ENCODE measurements at regions not wholly inside any gene's neighbourhood (a gene's known extent, or its start where the extent isn't known, plus 50 kb on each side); places are given as distances from the start of the nearest gene placed in this dataset.
"Not testable (repeated sequence)": the region's sequence is repeated elsewhere in the genome, so short reads cannot be mapped to it uniquely, and the experiment has no call there.

DNA sequence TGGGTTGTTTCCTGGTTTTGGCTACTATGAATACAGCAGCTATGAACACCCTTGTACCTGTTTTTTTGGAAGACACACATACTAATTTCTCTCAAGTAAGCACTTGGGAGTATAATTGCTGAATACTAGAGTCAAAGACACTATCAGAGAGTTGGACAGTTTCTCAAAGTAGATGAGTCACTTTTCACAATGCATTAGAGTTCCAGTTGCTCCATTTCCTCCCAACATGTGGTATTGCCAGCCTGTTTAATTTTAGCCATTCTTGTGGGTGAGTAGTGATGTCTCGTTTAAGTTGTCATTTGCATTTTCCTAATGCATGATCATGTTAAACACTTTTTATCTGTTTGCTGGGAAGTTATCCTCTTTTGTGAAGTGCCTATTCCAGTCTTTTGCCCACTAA is 81.6 kb upstream of the GDNF start:
- H3K4me3 Mint-ChIP-seq, result no peak overlapping the region
- DNase-seq (no peak), ATAC-seq (no peak)
- no peaks in the 10 kb centered on the region for H3K9me3 ChIP-seq (ENCODE audit: control insufficient read depth, low read length, poor library complexity, severe bottlenecking)
- H3K27me3 Mint-ChIP-seq, result peaks cover 5% of the 10 kb centered on the region
- no peaks in the 10 kb centered on the region for H3K4me1 Mint-ChIP-seq
- H3K27ac Mint-ChIP-seq, result no peak overlapping the region
- no peaks in the 10 kb centered on the region for H3K36me3 Mint-ChIP-seq (ENCODE audit: low read depth)

GRCh38 chr5:37918424-37918823 is 78.6 kb upstream of the GDNF start:
- no peak for DNase-seq
- Mint-ChIP-seq H3K27ac (no peak overlapping the region), H3K4me1 (no peaks in the 10 kb centered on the region), H3K4me3 (no peak overlapping the region), H3K36me3 (ENCODE audit: low read depth) (no peaks in the 10 kb centered on the region), H3K27me3 (peaks cover 5% of the 10 kb centered on the region)
- no peak for ATAC-seq
- H3K9me3 ChIP-seq (ENCODE audit: control insufficient read depth, low read length, poor library complexity, severe bottlenecking), result no peaks in the 10 kb centered on the region

- Mint-ChIP-seq H3K4me3 (no peak overlapping the region), H3K27ac (no peak overlapping the region), H3K36me3 (ENCODE audit: low read depth) (no peaks in the 10 kb centered on the region), H3K4me1 (no peaks in the 10 kb centered on the region), H3K27me3 (peaks cover 11% of the 10 kb centered on the region)
- ATAC-seq (no peak), DNase-seq (no peak)
- no peaks in the 10 kb centered on the region for H3K9me3 ChIP-seq (ENCODE audit: control insufficient read depth, low read length, poor library complexity, severe bottlenecking)
Observed at GRCh38 chr5:37916525-37916924, 76.7 kb upstream of the GDNF start.

DNA sequence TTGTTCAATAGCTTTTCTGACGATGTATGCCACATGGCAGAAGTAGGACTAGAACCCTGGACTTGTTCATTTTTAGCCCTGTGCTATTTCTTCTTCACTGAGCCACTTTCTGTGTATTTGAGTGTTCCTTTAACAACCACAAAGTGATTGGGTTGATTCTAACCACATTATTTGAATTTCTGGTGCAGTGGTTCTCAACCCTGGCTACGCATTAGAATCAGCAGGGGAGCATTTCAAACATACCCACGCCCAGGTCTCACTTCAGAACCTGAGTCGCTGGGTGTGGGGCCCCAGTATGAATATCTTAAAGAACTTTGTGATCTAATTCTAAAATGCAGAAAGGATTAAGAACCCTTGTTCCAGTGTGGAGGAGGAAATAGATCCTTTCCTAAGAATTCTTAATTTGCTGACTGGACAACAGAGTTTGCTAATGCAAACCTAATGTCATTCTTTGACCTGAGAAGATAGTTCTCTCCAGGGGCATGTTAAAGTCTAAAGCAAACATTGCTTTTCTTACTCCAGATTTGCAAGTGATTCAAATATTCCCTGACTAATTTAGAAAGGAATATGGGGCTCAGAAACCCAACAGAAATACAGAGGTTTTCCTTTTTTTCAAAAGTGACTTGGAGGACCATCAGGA is 75.4 kb upstream of the GDNF start:
- DNase-seq (no peak), ATAC-seq (no peak)
- H3K27ac Mint-ChIP-seq, result no peak overlapping the region
- no peaks in the 10 kb centered on the region for H3K4me1 Mint-ChIP-seq
- H3K9me3 ChIP-seq (ENCODE audit: control insufficient read depth, low read length, poor library complexity, severe bottlenecking), result no peaks in the 10 kb centered on the region
- peaks cover 21% of the 10 kb centered on the region for H3K27me3 Mint-ChIP-seq
- no peaks in the 10 kb centered on the region for H3K36me3 Mint-ChIP-seq (ENCODE audit: low read depth)
- no peak overlapping the region for H3K4me3 Mint-ChIP-seq

- H3K9me3 ChIP-seq (ENCODE audit: control insufficient read depth, low read length, poor library complexity, severe bottlenecking); H3K4me1 Mint-ChIP-seq; H3K36me3 Mint-ChIP-seq (ENCODE audit: low read depth); DNase-seq; H3K27ac Mint-ChIP-seq; H3K4me3 Mint-ChIP-seq; ATAC-seq: not testable (repeated sequence)
- peaks cover 21% of the 10 kb centered on the region for H3K27me3 Mint-ChIP-seq
Observed at GRCh38 chr5:37909610-37910266, 69.9 kb upstream of the GDNF start.

GRCh38 chr5:37906416-37906815 is 66.6 kb upstream of the GDNF start:
- H3K27me3 Mint-ChIP-seq, result peaks cover 14% of the 10 kb centered on the region
- no peak overlapping the region for H3K4me3 Mint-ChIP-seq
- H3K27ac Mint-ChIP-seq, result no peak overlapping the region
- ATAC-seq (no peak), DNase-seq (no peak)
- H3K36me3 Mint-ChIP-seq (ENCODE audit: low read depth), result no peaks in the 10 kb centered on the region
- H3K4me1 Mint-ChIP-seq, result no peaks in the 10 kb centered on the region
- H3K9me3 ChIP-seq (ENCODE audit: control insufficient read depth, low read length, poor library complexity, severe bottlenecking), result no peaks in the 10 kb centered on the region

GRCh38 chr5:37905230-37905629 is 65.4 kb upstream of the GDNF start:
- no peak for ATAC-seq
- no peak overlapping the region for H3K4me3 Mint-ChIP-seq
- H3K27me3 Mint-ChIP-seq, result peaks cover 5% of the 10 kb centered on the region
- H3K36me3 Mint-ChIP-seq (ENCODE audit: low read depth), result no peaks in the 10 kb centered on the region
- no peak overlapping the region for H3K27ac Mint-ChIP-seq
- no peak for DNase-seq
- H3K9me3 ChIP-seq (ENCODE audit: control insufficient read depth, low read length, poor library complexity, severe bottlenecking), result no peaks in the 10 kb centered on the region
- H3K4me1 Mint-ChIP-seq, result no peaks in the 10 kb centered on the region

DNA sequence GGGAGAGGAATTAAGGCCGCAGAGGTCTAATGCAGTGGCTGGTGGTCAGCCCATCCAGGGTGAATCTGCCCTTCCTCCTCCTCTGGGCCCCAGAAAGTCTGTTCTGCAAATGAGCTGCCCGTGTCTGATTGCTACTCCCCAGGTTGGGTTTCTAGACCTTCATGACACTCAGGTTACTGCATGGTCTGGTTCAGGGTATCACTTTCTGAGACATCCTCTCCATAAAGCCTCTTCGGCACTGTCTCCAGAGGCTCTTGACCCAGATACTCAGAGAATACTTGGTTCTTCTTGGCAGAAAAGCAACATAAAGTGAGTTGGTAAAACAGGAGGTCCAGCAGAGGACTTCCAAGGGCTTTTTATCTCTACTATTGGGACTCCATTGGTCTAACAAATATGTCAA is 62.5 kb upstream of the GDNF start:
- H3K9me3 ChIP-seq (ENCODE audit: control insufficient read depth, low read length, poor library complexity, severe bottlenecking), result no peaks in the 10 kb centered on the region
- ATAC-seq (no peak), DNase-seq (no peak)
- H3K4me1 Mint-ChIP-seq, result no peaks in the 10 kb centered on the region
- H3K27ac Mint-ChIP-seq, result no peak overlapping the region
- peaks cover 9% of the 10 kb centered on the region for H3K27me3 Mint-ChIP-seq
- no peaks in the 10 kb centered on the region for H3K36me3 Mint-ChIP-seq (ENCODE audit: low read depth)
- H3K4me3 Mint-ChIP-seq, result no peak overlapping the region

- ATAC-seq (no peak), DNase-seq (no peak)
- H3K4me1 Mint-ChIP-seq, result no peaks in the 10 kb centered on the region
- H3K9me3 ChIP-seq (ENCODE audit: control insufficient read depth, low read length, poor library complexity, severe bottlenecking), result no peaks in the 10 kb centered on the region
- peaks cover 15% of the 10 kb centered on the region for H3K27me3 Mint-ChIP-seq
- H3K27ac Mint-ChIP-seq, result no peak overlapping the region
- H3K36me3 Mint-ChIP-seq (ENCODE audit: low read depth), result no peaks in the 10 kb centered on the region
- no peak overlapping the region for H3K4me3 Mint-ChIP-seq
Observed at GRCh38 chr5:37900692-37901091, 60.9 kb upstream of the GDNF start.

- no peaks in the 10 kb centered on the region for H3K36me3 Mint-ChIP-seq (ENCODE audit: low read depth)
- H3K27me3 Mint-ChIP-seq, result peaks cover 23% of the 10 kb centered on the region
- H3K4me3 Mint-ChIP-seq, result no peak overlapping the region
- no peak overlapping the region for H3K27ac Mint-ChIP-seq
- H3K9me3 ChIP-seq (ENCODE audit: control insufficient read depth, low read length, poor library complexity, severe bottlenecking), result no peaks in the 10 kb centered on the region
- DNase-seq (no peak), ATAC-seq (no peak)
- no peaks in the 10 kb centered on the region for H3K4me1 Mint-ChIP-seq
Observed at GRCh38 chr5:37899037-37899436, 59.2 kb upstream of the GDNF start.

- H3K4me1 Mint-ChIP-seq, result no peaks in the 10 kb centered on the region
- no peak overlapping the region for H3K27ac Mint-ChIP-seq
- ATAC-seq, result no peak
- DNase-seq, result no peak
- no peaks in the 10 kb centered on the region for H3K36me3 Mint-ChIP-seq (ENCODE audit: low read depth)
- H3K9me3 ChIP-seq (ENCODE audit: control insufficient read depth, low read length, poor library complexity, severe bottlenecking), result no peaks in the 10 kb centered on the region
- no peak overlapping the region for H3K4me3 Mint-ChIP-seq
- H3K27me3 Mint-ChIP-seq, result peaks cover 23% of the 10 kb centered on the region
Observed at GRCh38 chr5:37896159-37896558, 56.3 kb upstream of the GDNF start.

DNA sequence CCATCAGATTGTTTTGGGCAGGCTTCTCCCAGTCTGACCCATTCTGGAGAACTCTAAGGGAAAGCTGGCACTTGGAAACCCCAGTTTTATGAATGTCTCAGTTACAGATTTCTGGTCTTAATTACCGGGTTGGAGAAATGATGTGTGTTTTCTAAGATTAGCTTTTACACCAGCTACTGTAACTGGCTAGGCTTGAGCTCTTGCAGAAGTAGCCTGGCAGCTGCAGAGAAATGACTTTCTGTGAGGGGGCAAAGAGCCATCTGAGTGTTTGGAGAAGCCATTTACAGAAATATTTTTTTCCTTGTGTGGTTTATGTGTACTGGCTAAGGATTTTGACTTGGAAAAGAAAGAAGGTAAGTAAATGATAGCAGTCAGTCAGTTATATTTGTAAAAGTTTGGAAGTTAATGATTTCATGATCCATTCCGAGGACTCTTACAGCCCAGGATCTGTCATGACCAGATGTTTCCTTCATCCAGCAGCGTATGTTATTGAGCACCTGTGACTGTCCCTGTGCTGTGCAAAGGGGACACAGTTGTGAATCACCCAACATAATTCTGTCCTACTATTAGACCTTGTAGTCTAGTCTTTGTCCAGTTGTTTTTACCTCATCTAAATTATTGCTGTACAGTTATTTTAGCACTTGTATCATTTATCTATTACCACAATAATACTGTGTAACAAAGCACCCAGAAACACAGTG is 53.7 kb upstream of the GDNF start:
- Mint-ChIP-seq H3K36me3 (ENCODE audit: low read depth) (no peaks in the 10 kb centered on the region), H3K4me3 (no peak overlapping the region), H3K4me1 (no peaks in the 10 kb centered on the region), H3K27ac (no peak overlapping the region), H3K27me3 (peaks cover 24% of the 10 kb centered on the region)
- ATAC-seq (no peak), DNase-seq (no peak)
- H3K9me3 ChIP-seq (ENCODE audit: control insufficient read depth, low read length, poor library complexity, severe bottlenecking), result no peaks in the 10 kb centered on the region

GRCh38 chr5:37892586-37892985 is 52.7 kb upstream of the GDNF start:
- Mint-ChIP-seq H3K4me1 (no peaks in the 10 kb centered on the region), H3K27ac (no peak overlapping the region), H3K27me3 (peaks cover 21% of the 10 kb centered on the region), H3K36me3 (ENCODE audit: low read depth) (no peaks in the 10 kb centered on the region), H3K4me3 (no peak overlapping the region)
- H3K9me3 ChIP-seq (ENCODE audit: control insufficient read depth, low read length, poor library complexity, severe bottlenecking), result no peaks in the 10 kb centered on the region
- no peak for ATAC-seq
- DNase-seq, result no peak

DNA sequence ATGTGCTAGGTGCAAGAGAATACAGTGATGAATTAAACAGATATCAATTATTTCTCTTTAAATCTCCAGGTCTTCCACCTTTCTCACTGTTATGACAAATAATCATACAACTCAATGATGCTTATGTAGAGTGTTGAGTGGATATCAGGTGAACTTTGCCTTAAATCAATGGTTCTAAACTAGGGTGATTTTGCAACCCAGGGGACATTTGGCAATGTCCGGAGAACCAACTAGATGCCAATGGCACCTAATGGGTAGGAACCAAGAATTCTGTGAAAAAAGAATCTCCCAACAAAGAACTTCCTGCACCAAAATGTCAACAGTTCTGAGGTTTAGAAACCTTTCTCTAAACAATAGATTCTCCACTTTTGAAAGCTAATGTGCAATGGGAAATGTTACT is 52.0 kb upstream of the GDNF start:
- Mint-ChIP-seq H3K36me3 (ENCODE audit: low read depth) (no peaks in the 10 kb centered on the region), H3K4me3 (no peak overlapping the region)
- no peaks in the 10 kb centered on the region for H3K9me3 ChIP-seq (ENCODE audit: control insufficient read depth, low read length, poor library complexity, severe bottlenecking)

More for the DNA sequence above, 52.0 kb upstream of the GDNF start:
- Mint-ChIP-seq H3K27ac (no peak overlapping the region), H3K4me1 (no peaks in the 10 kb centered on the region), H3K27me3 (peaks cover 13% of the 10 kb centered on the region)
- DNase-seq (no peak), ATAC-seq (no peak)
